ENCODE measurements at regions not wholly inside any gene's neighbourhood (a gene's known extent, or its start where the extent isn't known, plus 50 kb on each side); places are given as distances from the start of the nearest gene placed in this dataset.

DNA sequence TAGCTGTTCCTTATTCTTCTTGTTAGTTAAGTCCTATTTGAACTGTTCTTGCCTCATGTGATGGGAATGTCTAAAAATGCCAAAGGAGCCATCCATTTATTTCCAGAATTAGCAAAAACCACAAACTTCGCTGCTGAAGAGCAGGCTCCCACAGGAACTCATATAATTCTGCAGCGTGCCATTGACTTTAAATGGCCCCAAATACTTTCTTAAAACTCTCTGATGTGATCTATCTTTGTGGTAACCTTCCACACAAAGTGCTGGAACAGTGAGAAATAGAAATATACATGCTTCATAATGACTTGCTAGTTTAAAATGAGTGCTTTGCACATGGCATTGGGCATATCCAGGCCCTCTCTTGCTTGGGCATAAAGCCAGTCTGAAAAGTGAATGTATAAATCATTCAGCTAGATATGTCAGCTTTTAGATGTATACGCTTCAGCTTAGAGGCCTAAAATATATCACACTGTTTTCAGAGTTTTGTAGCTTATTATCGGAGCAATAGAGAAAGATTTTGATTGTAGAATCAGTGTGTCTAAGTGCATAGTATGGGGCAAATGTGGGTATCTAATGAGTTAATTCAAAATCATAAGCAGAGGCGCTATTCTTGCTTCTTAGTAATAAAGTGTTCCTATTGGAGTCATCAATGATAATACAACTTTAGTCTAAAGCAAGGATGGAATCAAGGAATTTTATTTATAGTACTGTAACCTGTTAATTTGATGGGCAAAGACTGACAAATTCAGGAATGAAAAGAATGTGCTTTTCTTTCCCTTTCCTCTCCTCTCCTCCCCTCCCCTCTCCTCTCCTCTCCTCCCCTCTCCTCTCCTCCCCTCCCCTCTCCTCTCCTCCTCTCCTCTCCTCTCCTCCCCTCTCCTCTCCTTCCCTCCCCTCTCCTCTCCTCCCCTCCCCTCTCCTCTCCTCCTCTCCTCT is 392.2 kb upstream of the ZFP42 start:
- Histone ChIP-seq H3K27me3 (ENCODE audit: control insufficient read depth, insufficient read depth, low read length) (no peaks in the 10 kb centered on the region), H3K4me3 (ENCODE audit: low read depth, low read length) (no peak overlapping the region), H3K36me3 (ENCODE audit: control insufficient read depth, insufficient read depth, low read length) (no peaks in the 10 kb centered on the region)
- ChIA-PET CTCF (interaction anchor here (0.6 to 1.2 kb wide), 4 partner anchors 122 to 878 kb away, joined by 3 to 4 read pairs (median 4); no protein-coding TSS in a partner anchor), POLR2A (no interaction called here)
- TF ChIP-seq, protein P1, sequence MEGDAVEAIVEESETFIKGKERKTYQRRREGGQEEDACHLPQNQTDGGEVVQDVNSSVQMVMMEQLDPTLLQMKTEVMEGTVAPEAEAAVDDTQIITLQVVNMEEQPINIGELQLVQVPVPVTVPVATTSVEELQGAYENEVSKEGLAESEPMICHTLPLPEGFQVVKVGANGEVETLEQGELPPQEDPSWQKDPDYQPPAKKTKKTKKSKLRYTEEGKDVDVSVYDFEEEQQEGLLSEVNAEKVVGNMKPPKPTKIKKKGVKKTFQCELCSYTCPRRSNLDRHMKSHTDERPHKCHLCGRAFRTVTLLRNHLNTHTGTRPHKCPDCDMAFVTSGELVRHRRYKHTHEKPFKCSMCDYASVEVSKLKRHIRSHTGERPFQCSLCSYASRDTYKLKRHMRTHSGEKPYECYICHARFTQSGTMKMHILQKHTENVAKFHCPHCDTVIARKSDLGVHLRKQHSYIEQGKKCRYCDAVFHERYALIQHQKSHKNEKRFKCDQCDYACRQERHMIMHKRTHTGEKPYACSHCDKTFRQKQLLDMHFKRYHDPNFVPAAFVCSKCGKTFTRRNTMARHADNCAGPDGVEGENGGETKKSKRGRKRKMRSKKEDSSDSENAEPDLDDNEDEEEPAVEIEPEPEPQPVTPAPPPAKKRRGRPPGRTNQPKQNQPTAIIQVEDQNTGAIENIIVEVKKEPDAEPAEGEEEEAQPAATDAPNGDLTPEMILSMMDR (IDR thresholded peaks at IDR 0.05; ENCODE audit: insufficient read depth, low read depth, low read length): no peak
- peak; percentile 99 for DNase-seq (ENCODE audit: low read depth)

DNA sequence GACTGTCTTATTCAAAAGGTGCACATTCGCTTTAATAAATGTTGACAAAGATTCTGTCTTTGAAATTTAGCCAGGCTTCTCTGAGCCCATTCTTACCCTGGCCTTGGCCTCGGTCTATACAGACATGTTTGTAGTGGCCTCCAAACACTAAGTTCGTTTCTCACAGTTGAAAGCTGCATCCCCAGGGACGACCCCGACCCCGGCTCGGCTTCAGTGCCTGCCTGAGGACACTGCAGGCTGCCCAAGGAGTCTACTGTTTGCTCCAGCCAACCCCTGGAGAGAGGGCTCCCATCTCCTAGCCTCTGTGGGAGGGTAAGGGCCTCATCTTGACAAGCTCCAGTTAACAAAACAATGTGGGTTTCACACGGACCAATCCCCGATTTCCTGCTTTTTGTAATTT is 390.6 kb upstream of the ZFP42 start:
- TF ChIP-seq, protein P1 (IDR thresholded peaks at IDR 0.05; ENCODE audit: insufficient read depth, low read depth, low read length): no peak
- POLR2A ChIA-PET: no interaction called here

DNA sequence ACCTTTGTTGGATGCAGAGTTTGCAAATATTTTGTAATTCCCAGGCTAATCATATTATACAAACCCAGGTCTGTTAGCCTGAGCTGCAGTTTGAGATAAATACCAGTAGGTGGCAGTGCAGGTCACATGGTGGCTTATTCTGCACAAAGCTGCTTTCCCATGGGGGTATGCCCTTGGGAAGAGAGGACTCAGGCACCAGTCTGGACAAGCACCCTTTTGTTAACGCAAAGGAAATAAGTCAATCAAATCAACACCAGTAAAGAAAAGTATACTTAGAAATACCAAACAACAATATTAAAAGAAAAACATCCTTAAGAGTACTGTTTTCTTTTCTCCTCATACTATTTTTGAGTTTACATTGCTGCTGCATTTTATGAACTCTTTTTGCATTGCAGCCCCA is 389.0 kb upstream of the ZFP42 start:
- no peak for DNase-seq (ENCODE audit: low read depth)
- CTCF ChIA-PET: interaction anchor here (0.5 to 1.4 kb wide), 10 partner anchors 11 to 1595 kb away, joined by 3 to 4 read pairs (median 3); no protein-coding TSS in a partner anchor
- POLR2A ChIA-PET: no interaction called here
- TF ChIP-seq, protein P1 (IDR thresholded peaks at IDR 0.05; ENCODE audit: insufficient read depth, low read depth, low read length): peak; percentile 82
- Histone ChIP-seq H3K27me3 (ENCODE audit: control insufficient read depth, insufficient read depth, low read length) (no peaks in the 10 kb centered on the region), H3K36me3 (ENCODE audit: control insufficient read depth, insufficient read depth, low read length) (no peaks in the 10 kb centered on the region), H3K4me3 (ENCODE audit: low read depth, low read length) (no peak overlapping the region)

More for the DNA sequence above, 390.6 kb upstream of the ZFP42 start:
- Histone ChIP-seq H3K36me3 (ENCODE audit: control insufficient read depth, insufficient read depth, low read length) (no peaks in the 10 kb centered on the region), H3K4me3 (ENCODE audit: low read depth, low read length) (no peak overlapping the region), H3K27me3 (ENCODE audit: control insufficient read depth, insufficient read depth, low read length) (no peaks in the 10 kb centered on the region)
- CTCF ChIA-PET: no interaction called here
- no peak for DNase-seq (ENCODE audit: low read depth)

DNA sequence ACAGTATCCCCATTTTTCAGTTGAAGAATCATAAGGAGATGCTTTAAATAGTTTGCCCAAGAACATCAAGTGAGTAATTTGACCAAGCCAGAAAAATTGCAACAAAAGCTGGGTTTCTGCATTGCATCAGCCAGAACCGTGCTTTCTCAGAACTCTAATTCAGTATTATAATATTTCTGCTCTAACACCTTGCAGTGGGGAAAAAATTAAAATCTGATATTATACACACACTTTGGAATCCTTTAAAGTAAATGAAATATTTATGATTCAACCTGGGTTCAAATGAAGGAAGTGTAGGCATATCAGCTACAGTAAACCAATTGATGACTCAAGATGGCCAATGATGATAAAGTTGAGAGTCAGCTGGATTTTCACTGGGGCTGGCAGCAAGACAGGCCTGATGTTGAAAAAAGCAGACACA is 387.6 kb upstream of the ZFP42 start:
- Histone ChIP-seq H3K36me3 (ENCODE audit: control insufficient read depth, insufficient read depth, low read length) (no peaks in the 10 kb centered on the region), H3K27me3 (ENCODE audit: control insufficient read depth, insufficient read depth, low read length) (no peaks in the 10 kb centered on the region), H3K4me3 (ENCODE audit: low read depth, low read length) (no peak overlapping the region)
- TF ChIP-seq, protein P1 (IDR thresholded peaks at IDR 0.05; ENCODE audit: insufficient read depth, low read depth, low read length): no peak
- ChIA-PET CTCF (interaction anchor here (0.8 to 1.3 kb wide), 4 partner anchors 9 to 1516 kb away, joined by 3 to 4 read pairs (median 3); no protein-coding TSS in a partner anchor), POLR2A (no interaction called here)
- DNase-seq (ENCODE audit: low read depth): peak; percentile 60

DNA sequence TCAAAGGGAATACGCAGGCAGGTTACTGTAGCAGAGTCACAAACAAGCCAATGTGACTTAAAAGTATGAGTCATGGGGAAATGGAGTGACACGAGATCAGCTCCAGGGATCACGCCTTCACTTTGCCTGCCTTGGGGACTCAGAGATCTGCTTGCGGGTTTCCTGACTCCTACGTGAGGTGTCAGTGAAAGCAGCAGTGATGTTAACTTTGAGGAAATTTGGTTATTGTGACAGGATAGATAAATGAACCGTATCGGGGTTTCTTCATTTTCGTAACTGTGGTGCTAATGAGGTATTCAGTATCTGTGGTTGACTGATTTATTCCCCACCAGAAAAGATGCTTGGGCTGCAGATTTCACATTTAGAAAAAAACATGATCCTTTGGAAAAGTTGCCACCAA is 383.3 kb upstream of the ZFP42 start:
- TF ChIP-seq, protein P1 (IDR thresholded peaks at IDR 0.05; ENCODE audit: insufficient read depth, low read depth, low read length): no peak
- DNase-seq (ENCODE audit: low read depth): no peak
- CTCF ChIA-PET: no interaction called here
- H3K4me3 ChIP-seq (ENCODE audit: low read depth, low read length): no peak overlapping the region
- H3K36me3 ChIP-seq (ENCODE audit: control insufficient read depth, insufficient read depth, low read length): no peaks in the 10 kb centered on the region
- POLR2A ChIA-PET: no interaction called here
- H3K27me3 ChIP-seq (ENCODE audit: control insufficient read depth, insufficient read depth, low read length): no peaks in the 10 kb centered on the region

Data from BJ (cell line).